ENCODE measurements at regions not wholly inside any gene's neighbourhood (a gene's known extent, or its start where the extent isn't known, plus 50 kb on each side); places are given as distances from the start of the nearest gene placed in this dataset.

DNA sequence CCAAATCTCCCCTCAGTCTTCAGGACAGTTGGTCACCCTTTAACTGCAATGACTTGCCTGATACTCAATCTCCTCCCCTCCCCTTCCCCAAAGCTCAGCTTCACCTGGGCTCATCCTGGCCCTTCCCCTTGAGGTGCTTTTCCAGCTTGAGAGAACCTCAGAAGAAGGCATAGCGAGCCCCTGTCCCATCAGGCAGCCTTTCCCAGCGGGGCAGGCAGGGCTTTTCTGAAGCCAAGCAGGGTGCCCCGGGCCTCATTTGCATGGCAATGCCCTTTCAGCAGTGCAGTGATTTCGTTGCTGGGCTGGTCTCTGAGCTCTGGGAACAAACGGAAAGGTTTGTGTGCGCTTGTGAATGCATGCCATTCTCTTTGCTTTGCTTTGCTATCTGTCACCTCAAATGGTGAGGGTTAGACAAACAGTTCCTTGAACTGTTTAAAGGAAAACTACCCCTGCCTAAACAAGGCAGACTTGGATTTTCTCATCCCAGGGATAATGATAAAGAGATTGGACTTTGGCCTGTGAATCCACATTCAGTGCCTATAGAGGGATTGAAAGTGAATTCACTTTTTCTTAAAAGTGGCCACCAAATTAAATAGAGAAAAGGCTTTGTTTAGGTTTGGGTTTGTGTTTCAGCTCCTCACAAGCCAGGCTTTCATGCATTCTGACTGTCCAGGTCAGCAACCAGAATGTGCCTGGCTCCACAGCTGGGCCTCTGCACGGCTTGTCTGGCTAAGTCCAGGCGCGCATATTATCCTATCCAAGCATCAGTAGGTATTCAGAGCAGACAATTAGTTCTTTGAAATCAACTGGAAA lies 165.3 kb downstream of the ZNF608 start (continued):
- TF ChIP-seq, protein P1, sequence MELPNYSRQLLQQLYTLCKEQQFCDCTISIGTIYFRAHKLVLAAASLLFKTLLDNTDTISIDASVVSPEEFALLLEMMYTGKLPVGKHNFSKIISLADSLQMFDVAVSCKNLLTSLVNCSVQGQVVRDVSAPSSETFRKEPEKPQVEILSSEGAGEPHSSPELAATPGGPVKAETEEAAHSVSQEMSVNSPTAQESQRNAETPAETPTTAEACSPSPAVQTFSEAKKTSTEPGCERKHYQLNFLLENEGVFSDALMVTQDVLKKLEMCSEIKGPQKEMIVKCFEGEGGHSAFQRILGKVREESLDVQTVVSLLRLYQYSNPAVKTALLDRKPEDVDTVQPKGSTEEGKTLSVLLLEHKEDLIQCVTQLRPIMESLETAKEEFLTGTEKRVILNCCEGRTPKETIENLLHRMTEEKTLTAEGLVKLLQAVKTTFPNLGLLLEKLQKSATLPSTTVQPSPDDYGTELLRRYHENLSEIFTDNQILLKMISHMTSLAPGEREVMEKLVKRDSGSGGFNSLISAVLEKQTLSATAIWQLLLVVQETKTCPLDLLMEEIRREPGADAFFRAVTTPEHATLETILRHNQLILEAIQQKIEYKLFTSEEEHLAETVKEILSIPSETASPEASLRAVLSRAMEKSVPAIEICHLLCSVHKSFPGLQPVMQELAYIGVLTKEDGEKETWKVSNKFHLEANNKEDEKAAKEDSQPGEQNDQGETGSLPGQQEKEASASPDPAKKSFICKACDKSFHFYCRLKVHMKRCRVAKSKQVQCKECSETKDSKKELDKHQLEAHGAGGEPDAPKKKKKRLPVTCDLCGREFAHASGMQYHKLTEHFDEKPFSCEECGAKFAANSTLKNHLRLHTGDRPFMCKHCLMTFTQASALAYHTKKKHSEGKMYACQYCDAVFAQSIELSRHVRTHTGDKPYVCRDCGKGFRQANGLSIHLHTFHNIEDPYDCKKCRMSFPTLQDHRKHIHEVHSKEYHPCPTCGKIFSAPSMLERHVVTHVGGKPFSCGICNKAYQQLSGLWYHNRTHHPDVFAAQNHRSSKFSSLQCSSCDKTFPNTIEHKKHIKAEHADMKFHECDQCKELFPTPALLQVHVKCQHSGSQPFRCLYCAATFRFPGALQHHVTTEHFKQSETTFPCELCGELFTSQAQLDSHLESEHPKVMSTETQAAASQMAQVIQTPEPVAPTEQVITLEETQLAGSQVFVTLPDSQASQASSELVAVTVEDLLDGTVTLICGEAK (IDR thresholded peaks at IDR 0.05) = no peak
- TF ChIP-seq, protein P1 (CRISPR knock-in tag; IDR thresholded peaks at IDR 0.05) = no peak
- peak; percentile 80 for TF ChIP-seq GATAD2A (CRISPR knock-in tag; IDR thresholded peaks at IDR 0.05)
- TF ChIP-seq POGZ (CRISPR knock-in tag; IDR thresholded peaks at IDR 0.05) = peak; percentile 38; the same call in 1 of the 2 replicates
- TF ChIP-seq NFIC (IDR thresholded peaks at IDR 0.05; ENCODE audit: low read length) = peak; percentile 62; the same call in 1 of the 2 replicates
- no peak for TF ChIP-seq ZNF761 (CRISPR knock-in tag; conservative IDR thresholded peaks at IDR 0.05)
- no peak for TF ChIP-seq ARID2 (CRISPR knock-in tag; IDR thresholded peaks at IDR 0.05; ENCODE audit: borderline replicate concordance)
- TF ChIP-seq FOXK2 (IDR thresholded peaks at IDR 0.05) = no peak
- no peak for TF ChIP-seq ZNF775 (CRISPR knock-in tag; IDR thresholded peaks at IDR 0.05; ENCODE audit: borderline replicate concordance)
- TF ChIP-seq, protein P2, sequence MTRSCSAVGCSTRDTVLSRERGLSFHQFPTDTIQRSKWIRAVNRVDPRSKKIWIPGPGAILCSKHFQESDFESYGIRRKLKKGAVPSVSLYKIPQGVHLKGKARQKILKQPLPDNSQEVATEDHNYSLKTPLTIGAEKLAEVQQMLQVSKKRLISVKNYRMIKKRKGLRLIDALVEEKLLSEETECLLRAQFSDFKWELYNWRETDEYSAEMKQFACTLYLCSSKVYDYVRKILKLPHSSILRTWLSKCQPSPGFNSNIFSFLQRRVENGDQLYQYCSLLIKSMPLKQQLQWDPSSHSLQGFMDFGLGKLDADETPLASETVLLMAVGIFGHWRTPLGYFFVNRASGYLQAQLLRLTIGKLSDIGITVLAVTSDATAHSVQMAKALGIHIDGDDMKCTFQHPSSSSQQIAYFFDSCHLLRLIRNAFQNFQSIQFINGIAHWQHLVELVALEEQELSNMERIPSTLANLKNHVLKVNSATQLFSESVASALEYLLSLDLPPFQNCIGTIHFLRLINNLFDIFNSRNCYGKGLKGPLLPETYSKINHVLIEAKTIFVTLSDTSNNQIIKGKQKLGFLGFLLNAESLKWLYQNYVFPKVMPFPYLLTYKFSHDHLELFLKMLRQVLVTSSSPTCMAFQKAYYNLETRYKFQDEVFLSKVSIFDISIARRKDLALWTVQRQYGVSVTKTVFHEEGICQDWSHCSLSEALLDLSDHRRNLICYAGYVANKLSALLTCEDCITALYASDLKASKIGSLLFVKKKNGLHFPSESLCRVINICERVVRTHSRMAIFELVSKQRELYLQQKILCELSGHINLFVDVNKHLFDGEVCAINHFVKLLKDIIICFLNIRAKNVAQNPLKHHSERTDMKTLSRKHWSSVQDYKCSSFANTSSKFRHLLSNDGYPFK (CRISPR knock-in tag; IDR thresholded peaks at IDR 0.05; ENCODE audit: borderline replicate concordance) = no peak
- TF ChIP-seq, protein P3, sequence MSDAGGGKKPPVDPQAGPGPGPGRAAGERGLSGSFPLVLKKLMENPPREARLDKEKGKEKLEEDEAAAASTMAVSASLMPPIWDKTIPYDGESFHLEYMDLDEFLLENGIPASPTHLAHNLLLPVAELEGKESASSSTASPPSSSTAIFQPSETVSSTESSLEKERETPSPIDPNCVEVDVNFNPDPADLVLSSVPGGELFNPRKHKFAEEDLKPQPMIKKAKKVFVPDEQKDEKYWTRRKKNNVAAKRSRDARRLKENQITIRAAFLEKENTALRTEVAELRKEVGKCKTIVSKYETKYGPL (CRISPR knock-in tag; IDR thresholded peaks at IDR 0.05) = no peak
- no peak for TF ChIP-seq ZNF501 (CRISPR knock-in tag; IDR thresholded peaks at IDR 0.05)
- TF ChIP-seq, protein P4, sequence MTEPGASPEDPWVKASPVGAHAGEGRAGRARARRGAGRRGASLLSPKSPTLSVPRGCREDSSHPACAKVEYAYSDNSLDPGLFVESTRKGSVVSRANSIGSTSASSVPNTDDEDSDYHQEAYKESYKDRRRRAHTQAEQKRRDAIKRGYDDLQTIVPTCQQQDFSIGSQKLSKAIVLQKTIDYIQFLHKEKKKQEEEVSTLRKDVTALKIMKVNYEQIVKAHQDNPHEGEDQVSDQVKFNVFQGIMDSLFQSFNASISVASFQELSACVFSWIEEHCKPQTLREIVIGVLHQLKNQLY (CRISPR knock-in tag; IDR thresholded peaks at IDR 0.05) = peak; percentile 56; the same call in 1 of the 2 replicates
- TF ChIP-seq, protein P5, sequence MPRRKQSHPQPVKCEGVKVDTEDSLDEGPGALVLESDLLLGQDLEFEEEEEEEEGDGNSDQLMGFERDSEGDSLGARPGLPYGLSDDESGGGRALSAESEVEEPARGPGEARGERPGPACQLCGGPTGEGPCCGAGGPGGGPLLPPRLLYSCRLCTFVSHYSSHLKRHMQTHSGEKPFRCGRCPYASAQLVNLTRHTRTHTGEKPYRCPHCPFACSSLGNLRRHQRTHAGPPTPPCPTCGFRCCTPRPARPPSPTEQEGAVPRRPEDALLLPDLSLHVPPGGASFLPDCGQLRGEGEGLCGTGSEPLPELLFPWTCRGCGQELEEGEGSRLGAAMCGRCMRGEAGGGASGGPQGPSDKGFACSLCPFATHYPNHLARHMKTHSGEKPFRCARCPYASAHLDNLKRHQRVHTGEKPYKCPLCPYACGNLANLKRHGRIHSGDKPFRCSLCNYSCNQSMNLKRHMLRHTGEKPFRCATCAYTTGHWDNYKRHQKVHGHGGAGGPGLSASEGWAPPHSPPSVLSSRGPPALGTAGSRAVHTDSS (CRISPR knock-in tag; conservative IDR thresholded peaks at IDR 0.05) = no peak
